ENCODE measurements at regions not wholly inside any gene's neighbourhood (a gene's known extent, or its start where the extent isn't known, plus 50 kb on each side); places are given as distances from the start of the nearest gene placed in this dataset.

DNA sequence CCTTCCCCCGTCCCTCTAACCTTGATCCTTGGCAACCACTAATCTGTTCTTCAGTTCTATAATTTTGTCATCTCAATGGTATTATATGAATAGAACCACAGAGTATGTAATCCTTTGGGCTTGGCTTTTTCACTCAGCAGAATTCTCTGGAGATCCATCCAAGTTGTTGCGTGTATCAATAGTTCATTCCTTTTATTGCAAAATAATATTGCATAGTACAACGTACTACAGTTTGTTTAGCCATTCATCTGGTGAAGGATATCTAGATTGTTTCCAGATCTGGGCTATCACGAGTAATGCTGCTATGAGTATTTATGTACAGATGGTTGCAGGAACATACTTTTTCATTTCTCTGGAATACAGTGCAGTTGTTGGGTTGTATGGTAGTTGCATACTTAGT lies 76.2 kb downstream of the PLXNA1 start:
- TF ChIP-seq, protein P1, sequence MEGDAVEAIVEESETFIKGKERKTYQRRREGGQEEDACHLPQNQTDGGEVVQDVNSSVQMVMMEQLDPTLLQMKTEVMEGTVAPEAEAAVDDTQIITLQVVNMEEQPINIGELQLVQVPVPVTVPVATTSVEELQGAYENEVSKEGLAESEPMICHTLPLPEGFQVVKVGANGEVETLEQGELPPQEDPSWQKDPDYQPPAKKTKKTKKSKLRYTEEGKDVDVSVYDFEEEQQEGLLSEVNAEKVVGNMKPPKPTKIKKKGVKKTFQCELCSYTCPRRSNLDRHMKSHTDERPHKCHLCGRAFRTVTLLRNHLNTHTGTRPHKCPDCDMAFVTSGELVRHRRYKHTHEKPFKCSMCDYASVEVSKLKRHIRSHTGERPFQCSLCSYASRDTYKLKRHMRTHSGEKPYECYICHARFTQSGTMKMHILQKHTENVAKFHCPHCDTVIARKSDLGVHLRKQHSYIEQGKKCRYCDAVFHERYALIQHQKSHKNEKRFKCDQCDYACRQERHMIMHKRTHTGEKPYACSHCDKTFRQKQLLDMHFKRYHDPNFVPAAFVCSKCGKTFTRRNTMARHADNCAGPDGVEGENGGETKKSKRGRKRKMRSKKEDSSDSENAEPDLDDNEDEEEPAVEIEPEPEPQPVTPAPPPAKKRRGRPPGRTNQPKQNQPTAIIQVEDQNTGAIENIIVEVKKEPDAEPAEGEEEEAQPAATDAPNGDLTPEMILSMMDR (IDR thresholded peaks at IDR 0.05; ENCODE audit: borderline replicate concordance, extremely low read depth, low read length, poor library complexity, severe bottlenecking): no peak
- TF ChIP-seq EZH2 (IDR thresholded peaks at IDR 0.05; ENCODE audit: borderline replicate concordance, low read depth, low read length, severe bottlenecking): no peak
